Aorta (tissue), 5 donors: ENCODE measurements at regions not wholly inside any gene's neighbourhood (a gene's known extent, or its start where the extent isn't known, plus 50 kb on each side); places are given as distances from the start of the nearest gene placed in this dataset.

Source experiments
- ATAC-seq: fragments of 200-7000 bp; cut with Tn5 transposase; one replicate; pipeline ENCODE4 v1.9.1; 2022; ENCODE audit warnings: moderate library complexity; ENCODE audit not compliant: low FRiP score
- DNase-seq, 2 donors: peaks; one replicate each; pipeline ENCODE4 v3.0.0-alpha.2; 2020
- H3K27ac ChIP-seq, 2 donors: one replicate each; pipeline ENCODE4 v1.5.1; 2013; ENCODE audit warnings: low read length in 2 of 2, mild to moderate bottlenecking in 2 of 2, moderate library complexity in 2 of 2, control low read depth in 1 of 2, inconsistent platforms in 1 of 2, low read depth in 1 of 2
- H3K27me3 ChIP-seq, 2 donors: one replicate each; pipeline ENCODE4 v1.6.1; 2013; ENCODE audit warnings: control low read depth in 1 of 2, low read length in 1 of 2, mild to moderate bottlenecking in 1 of 2, moderate library complexity in 1 of 2; ENCODE audit not compliant: insufficient read depth in 2 of 2, control insufficient read depth in 1 of 2
- H3K36me3 ChIP-seq, 2 donors: one replicate each; pipeline ENCODE4 v1.6.1; 2013; ENCODE audit warnings: control low read depth in 1 of 2, low read length in 1 of 2, mild to moderate bottlenecking in 1 of 2; ENCODE audit not compliant: insufficient read depth in 2 of 2, control insufficient read depth in 1 of 2
- H3K4me1 ChIP-seq, 2 donors: one replicate each; pipeline ENCODE4 v1.6.1; 2013; ENCODE audit warnings: low read length in 2 of 2, control low read depth in 1 of 2, mild to moderate bottlenecking in 1 of 2, moderate library complexity in 1 of 2; ENCODE audit not compliant: insufficient read depth in 2 of 2, control insufficient read depth in 1 of 2
- H3K4me3 ChIP-seq, 2 donors: one replicate each; pipeline ENCODE4 v1.5.1; 2013; ENCODE audit warnings: low read length in 2 of 2, control low read depth in 1 of 2, mild to moderate bottlenecking in 1 of 2
- H3K9me3 ChIP-seq: one replicate; pipeline ENCODE4 v1.6.1; 2013; ENCODE audit warnings: mild to moderate bottlenecking, low read length; ENCODE audit not compliant: control insufficient read depth
- WGBS, 2 donors: extraction: QIAGEN DNeasy Blood & Tissue Kit; methylation state at CpG; one replicate each; pipeline ENCODE4 v1.1.7; 2013; 5-methylcytosine and 5-hydroxymethylcytosine counted together
- intact Hi-C, 2 donors: fragments of 100-400 bp; cut with DNase I; formaldehyde crosslinking; loops; one replicate each; pipeline versions ENCODE4 v1.14.2 to v1.15.0; 2022
- donor health status: healthy with polysubstance abuse.
- donor health status: Bipolar disorder and iron deficiency.
- donor health status: DM: no; HTN: no; CAD: no.
- donor health status: DM: no; HTN: no; CAD: no.
- donor health status: DM: yes; HTN: yes; CAD: no.

- Histone ChIP-seq H3K27ac (no peak overlapping the region), H3K9me3 (no peaks in the 10 kb centered on the region), H3K27me3 (no peaks in the 10 kb centered on the region), H3K4me3 (no peak overlapping the region), H3K36me3 (no peaks in the 10 kb centered on the region), H3K4me1 (no peaks in the 10 kb centered on the region)
- 83 to 84% methylated on average over 2 of the region's 2 CpGs for WGBS, 2 donors
- no peak for DNase-seq
- no peak for ATAC-seq
- intact Hi-C loops, result no loop called here
These were observed 925.5 kb downstream of the LRFN5 start for GRCh38 chr14:42532194-42532593.

DNA sequence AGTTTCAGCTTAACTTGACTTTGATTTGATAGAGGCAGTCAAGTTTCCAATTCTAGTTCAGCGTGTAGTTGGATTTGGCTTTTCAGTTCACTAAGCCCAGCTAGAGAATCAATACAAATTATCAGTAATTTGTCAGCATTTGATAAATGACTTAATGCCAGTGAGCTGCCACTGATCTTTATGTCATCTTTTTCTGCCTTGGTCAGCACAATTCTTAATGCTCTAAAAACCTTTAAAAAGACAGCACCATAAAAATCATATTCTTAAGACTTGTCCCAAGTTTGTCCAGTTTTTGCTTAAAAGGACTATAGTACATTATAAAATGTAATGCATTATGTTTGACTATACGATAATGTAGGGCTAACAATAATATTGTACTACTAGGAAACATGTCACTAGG is 920.5 kb downstream of the LRFN5 start:
- no peak for DNase-seq
- Histone ChIP-seq H3K4me1 (no peaks in the 10 kb centered on the region), H3K9me3 (no peaks in the 10 kb centered on the region), H3K36me3 (no peaks in the 10 kb centered on the region), H3K4me3 (no peak overlapping the region), H3K27me3 (no peaks in the 10 kb centered on the region), H3K27ac (no peak overlapping the region)
- ATAC-seq, result no peak
- 80 to 83% methylated on average over 2 of the region's 2 CpGs for WGBS, 2 donors
- intact Hi-C loops, result no loop called here

GRCh38 chr14:42523666-42524065 is 917.0 kb downstream of the LRFN5 start:
- ATAC-seq (no peak), DNase-seq (no peak)
- Histone ChIP-seq H3K4me3 (no peak overlapping the region), H3K4me1 (no peaks in the 10 kb centered on the region), H3K36me3 (no peaks in the 10 kb centered on the region), H3K9me3 (no peaks in the 10 kb centered on the region), H3K27ac (no peak overlapping the region), H3K27me3 (no peaks in the 10 kb centered on the region)
- WGBS, 2 donors, result 51 to 66% methylated on average over 2 of the region's 2 CpGs
- intact Hi-C loops, result no loop called here

- ATAC-seq (no peak), DNase-seq (no peak)
- intact Hi-C loops, result no loop called here
- Histone ChIP-seq H3K4me3 (no peak overlapping the region), H3K4me1 (no peaks in the 10 kb centered on the region), H3K27ac (no peak overlapping the region), H3K27me3 (no peaks in the 10 kb centered on the region), H3K9me3 (peaks cover 2% of the 10 kb centered on the region), H3K36me3 (no peaks in the 10 kb centered on the region)
- WGBS, 2 donors, result 49 to 73% methylated on average over 2 of the region's 2 CpGs
These were observed 911.3 kb downstream of the LRFN5 start for GRCh38 chr14:42517806-42518500.

- DNase-seq (no peak), ATAC-seq (no peak)
- H3K4me1 ChIP-seq, result no peaks in the 10 kb centered on the region
- 84 to 86% methylated on average over 1 of the region's 1 CpG for WGBS, 2 donors
- no peak overlapping the region for H3K27ac ChIP-seq
- H3K27me3 ChIP-seq, result no peaks in the 10 kb centered on the region
- H3K9me3 ChIP-seq, result peaks cover 2% of the 10 kb centered on the region
- intact Hi-C loops, result no loop called here
- H3K4me3 ChIP-seq, result no peak overlapping the region
- no peaks in the 10 kb centered on the region for H3K36me3 ChIP-seq
These were observed 907.2 kb downstream of the LRFN5 start for GRCh38 chr14:42513837-42514236.

DNA sequence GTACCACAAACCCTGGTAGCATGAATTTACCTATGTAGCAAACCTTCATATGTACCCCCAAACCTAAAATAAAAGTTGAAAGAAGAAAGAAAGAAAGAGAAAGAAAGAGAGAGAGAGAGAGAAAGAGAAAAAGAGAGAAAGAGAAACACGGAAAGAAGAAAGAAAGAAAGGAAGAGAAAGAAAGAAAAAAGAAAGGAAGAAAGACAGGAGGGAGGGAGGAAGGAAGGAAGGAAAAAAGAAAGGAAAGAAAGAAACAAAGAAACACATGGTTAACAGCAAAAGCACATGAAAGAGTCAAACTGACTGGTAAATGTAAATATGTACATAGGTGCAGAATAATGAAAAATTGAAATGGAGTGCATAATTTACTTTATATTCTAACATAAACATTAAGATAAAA is 903.4 kb downstream of the LRFN5 start:
- H3K36me3 ChIP-seq, result no peaks in the 10 kb centered on the region
- no peak overlapping the region for H3K4me3 ChIP-seq
- H3K9me3 ChIP-seq, result peaks cover 3% of the 10 kb centered on the region
- 77 to 78% methylated on average over 1 of the region's 1 CpG for WGBS, 2 donors
- ATAC-seq (no peak), DNase-seq (no peak)
- no peak overlapping the region for H3K27ac ChIP-seq
- no peaks in the 10 kb centered on the region for H3K4me1 ChIP-seq
- intact Hi-C loops, result no loop called here
- H3K27me3 ChIP-seq, result no peaks in the 10 kb centered on the region

GRCh38 chr14:42508209-42508946 is 901.7 kb downstream of the LRFN5 start:
- 68 to 70% methylated on average over 3 of the region's 3 CpGs for WGBS, 2 donors
- H3K27ac ChIP-seq, result no peak overlapping the region
- DNase-seq, result no peak
- no peaks in the 10 kb centered on the region for H3K4me1 ChIP-seq
- H3K36me3 ChIP-seq, result no peaks in the 10 kb centered on the region
- H3K27me3 ChIP-seq, result no peaks in the 10 kb centered on the region
- no peak for ATAC-seq
- H3K9me3 ChIP-seq, result peaks cover 3% of the 10 kb centered on the region
- no peak overlapping the region for H3K4me3 ChIP-seq
- intact Hi-C loops, result no loop called here

DNA sequence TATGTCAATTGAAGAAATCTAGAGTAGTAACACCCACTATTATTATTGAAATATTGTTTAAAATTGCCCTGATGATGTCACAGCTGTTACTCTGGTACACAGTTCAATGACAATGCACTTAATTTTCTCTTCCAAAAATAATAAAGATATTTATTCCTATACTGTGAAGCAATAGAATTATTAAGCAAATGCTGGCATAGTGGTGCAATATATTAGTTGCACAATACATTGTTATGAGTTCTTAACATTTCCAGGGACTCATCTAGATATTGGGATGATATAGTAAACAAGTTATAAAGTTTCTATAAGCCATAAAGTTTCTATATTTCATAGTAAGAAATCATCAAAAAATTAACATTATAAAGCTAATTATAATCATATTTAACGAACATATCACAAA is 897.8 kb downstream of the LRFN5 start:
- Histone ChIP-seq H3K36me3 (no peaks in the 10 kb centered on the region), H3K9me3 (peaks cover 3% of the 10 kb centered on the region), H3K27ac (no peak overlapping the region), H3K27me3 (no peaks in the 10 kb centered on the region), H3K4me1 (no peaks in the 10 kb centered on the region), H3K4me3 (no peak overlapping the region)
- ATAC-seq (no peak), DNase-seq (no peak)
- 80 to 84% methylated on average over 1 of the region's 1 CpG for WGBS, 2 donors
- intact Hi-C loops, result no loop called here

GRCh38 chr14:42499137-42499536 is 892.5 kb downstream of the LRFN5 start:
- no peak for ATAC-seq
- intact Hi-C loops, result no loop called here

More at GRCh38 chr14:42499137-42499536, 892.5 kb downstream of the LRFN5 start:
- DNase-seq, result no peak
- Histone ChIP-seq H3K9me3 (no peaks in the 10 kb centered on the region), H3K27me3 (no peaks in the 10 kb centered on the region), H3K36me3 (no peaks in the 10 kb centered on the region), H3K27ac (no peak overlapping the region), H3K4me3 (no peak overlapping the region), H3K4me1 (no peaks in the 10 kb centered on the region)
